ENCODE measurements at regions not wholly inside any gene's neighbourhood (a gene's known extent, or its start where the extent isn't known, plus 50 kb on each side); places are given as distances from the start of the nearest gene placed in this dataset.

GRCh38 chr3:168968609-168969008, 694.9 kb downstream of the MECOM start:
- Histone ChIP-seq H3K36me3 (ENCODE audit: low read depth) (no peaks in the 10 kb centered on the region), H3K4me1 (ENCODE audit: low read depth) (no peaks in the 10 kb centered on the region), H3K9me3 (no peaks in the 10 kb centered on the region), H3K4me3 (no peak overlapping the region)
- ATAC-seq (no peak), DNase-seq (no peak)
- intact Hi-C loops (cut with DNase I, micrococcal nuclease): no loop called here
- no peak for TF ChIP-seq CTCF (IDR thresholded peaks at IDR 0.05)

GRCh38 chr3:168964736-168965135, 698.8 kb downstream of the MECOM start:
- no peak for ATAC-seq
- intact Hi-C loops (cut with DNase I, micrococcal nuclease): no loop called here
- Histone ChIP-seq H3K4me1 (ENCODE audit: low read depth) (no peaks in the 10 kb centered on the region), H3K9me3 (no peaks in the 10 kb centered on the region), H3K36me3 (ENCODE audit: low read depth) (no peaks in the 10 kb centered on the region), H3K4me3 (no peak overlapping the region)
- no peak for TF ChIP-seq CTCF (IDR thresholded peaks at IDR 0.05)
- peak in 1 of 3 donors; percentile 23 for DNase-seq

- Histone ChIP-seq H3K4me3 (no peak overlapping the region), H3K36me3 (ENCODE audit: low read depth) (no peaks in the 10 kb centered on the region), H3K4me1 (ENCODE audit: low read depth) (no peaks in the 10 kb centered on the region), H3K9me3 (no peaks in the 10 kb centered on the region)
- TF ChIP-seq CTCF (IDR thresholded peaks at IDR 0.05): no peak
- no peak for ATAC-seq
- DNase-seq: no peak
- intact Hi-C loops (cut with DNase I, micrococcal nuclease): no loop called here
Measured at GRCh38 chr3:168961271-168961670, 702.2 kb downstream of the MECOM start.

GRCh38 chr3:168959731-168960130, 703.8 kb downstream of the MECOM start:
- Histone ChIP-seq H3K36me3 (ENCODE audit: low read depth) (no peaks in the 10 kb centered on the region), H3K9me3 (no peaks in the 10 kb centered on the region), H3K4me3 (no peak overlapping the region), H3K4me1 (ENCODE audit: low read depth) (no peaks in the 10 kb centered on the region)
- ATAC-seq (no peak), DNase-seq (no peak)
- no peak for TF ChIP-seq CTCF (IDR thresholded peaks at IDR 0.05)
- intact Hi-C loops (cut with DNase I, micrococcal nuclease): no loop called here

- ATAC-seq (no peak), DNase-seq (no peak)
- TF ChIP-seq CTCF (IDR thresholded peaks at IDR 0.05): no peak
- H3K4me1 ChIP-seq (ENCODE audit: low read depth): no peaks in the 10 kb centered on the region
- no peaks in the 10 kb centered on the region for H3K9me3 ChIP-seq
- intact Hi-C loops (cut with DNase I, micrococcal nuclease): no loop called here
- no peak overlapping the region for H3K4me3 ChIP-seq
- no peaks in the 10 kb centered on the region for H3K36me3 ChIP-seq (ENCODE audit: low read depth)
Measured at GRCh38 chr3:168958466-168958865, 705.0 kb downstream of the MECOM start.

GRCh38 chr3:168956076-168956475, 707.4 kb downstream of the MECOM start:
- H3K9me3 ChIP-seq: no peaks in the 10 kb centered on the region
- ATAC-seq: no peak
- TF ChIP-seq CTCF (IDR thresholded peaks at IDR 0.05): no peak
- H3K4me1 ChIP-seq (ENCODE audit: low read depth): no peaks in the 10 kb centered on the region
- intact Hi-C loops (cut with DNase I, micrococcal nuclease): no loop called here
- DNase-seq: no peak
- no peaks in the 10 kb centered on the region for H3K36me3 ChIP-seq (ENCODE audit: low read depth)
- no peak overlapping the region for H3K4me3 ChIP-seq
